ENCODE measurements at regions not wholly inside any gene's neighbourhood (a gene's known extent, or its start where the extent isn't known, plus 50 kb on each side); places are given as distances from the start of the nearest gene placed in this dataset.

DNA sequence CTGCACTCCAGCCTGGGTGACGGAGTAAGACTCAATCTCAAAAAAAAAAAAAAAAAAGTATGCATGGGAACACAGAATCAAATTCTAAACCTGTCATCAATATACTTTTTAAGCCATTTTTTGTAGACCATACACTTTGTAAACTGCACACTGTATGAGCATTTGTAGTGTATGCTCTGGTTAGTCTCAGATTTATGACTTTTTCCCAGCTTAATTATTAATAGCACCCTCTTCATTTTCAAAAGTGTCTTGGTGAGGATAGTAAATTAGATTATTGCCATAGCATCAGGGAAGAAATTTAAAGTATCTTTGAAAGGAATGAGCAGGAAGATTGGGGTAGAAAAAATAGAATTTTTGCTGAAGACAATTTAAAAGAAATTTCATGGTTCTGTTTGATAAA, 330.8 kb upstream of the RSPO3 start:
- no peak overlapping the region for H3K4me2 ChIP-seq (ENCODE audit: low read depth, low read length, poor library complexity, severe bottlenecking)
- H3K36me3 ChIP-seq (ENCODE audit: low read length): no peaks in the 10 kb centered on the region
- H3K9ac ChIP-seq (ENCODE audit: low read length): no peak overlapping the region
- no peaks in the 10 kb centered on the region for H3F3A ChIP-seq (ENCODE audit: insufficient read depth)
- H4K20me1 ChIP-seq (ENCODE audit: low read depth, low read length): no peaks in the 10 kb centered on the region
- no peak overlapping the region for H2AFZ ChIP-seq (ENCODE audit: low read depth, low read length, severe bottlenecking)
- no peak overlapping the region for H3K4me3 ChIP-seq (ENCODE audit: insufficient read depth, low read length, poor library complexity, severe bottlenecking)
- no peaks in the 10 kb centered on the region for H3K27me3 ChIP-seq (ENCODE audit: low read length)
- no peaks in the 10 kb centered on the region for H3K9me2 ChIP-seq (replicated peaks; ENCODE audit: insufficient read depth, low read length)
- H3K27ac ChIP-seq (ENCODE audit: low read depth, low read length): no peak overlapping the region
- H3K9me3 ChIP-seq (ENCODE audit: insufficient read depth, low read length): no peaks in the 10 kb centered on the region
- no peak for TF ChIP-seq EZH2phosphoT487 (conservative IDR thresholded peaks at IDR 0.05; ENCODE audit: low read length)
- TF ChIP-seq, protein P1, sequence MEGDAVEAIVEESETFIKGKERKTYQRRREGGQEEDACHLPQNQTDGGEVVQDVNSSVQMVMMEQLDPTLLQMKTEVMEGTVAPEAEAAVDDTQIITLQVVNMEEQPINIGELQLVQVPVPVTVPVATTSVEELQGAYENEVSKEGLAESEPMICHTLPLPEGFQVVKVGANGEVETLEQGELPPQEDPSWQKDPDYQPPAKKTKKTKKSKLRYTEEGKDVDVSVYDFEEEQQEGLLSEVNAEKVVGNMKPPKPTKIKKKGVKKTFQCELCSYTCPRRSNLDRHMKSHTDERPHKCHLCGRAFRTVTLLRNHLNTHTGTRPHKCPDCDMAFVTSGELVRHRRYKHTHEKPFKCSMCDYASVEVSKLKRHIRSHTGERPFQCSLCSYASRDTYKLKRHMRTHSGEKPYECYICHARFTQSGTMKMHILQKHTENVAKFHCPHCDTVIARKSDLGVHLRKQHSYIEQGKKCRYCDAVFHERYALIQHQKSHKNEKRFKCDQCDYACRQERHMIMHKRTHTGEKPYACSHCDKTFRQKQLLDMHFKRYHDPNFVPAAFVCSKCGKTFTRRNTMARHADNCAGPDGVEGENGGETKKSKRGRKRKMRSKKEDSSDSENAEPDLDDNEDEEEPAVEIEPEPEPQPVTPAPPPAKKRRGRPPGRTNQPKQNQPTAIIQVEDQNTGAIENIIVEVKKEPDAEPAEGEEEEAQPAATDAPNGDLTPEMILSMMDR (IDR thresholded peaks at IDR 0.05; ENCODE audit: insufficient read depth, low read length, poor library complexity, severe bottlenecking): no peak
- H3K79me2 ChIP-seq (ENCODE audit: insufficient read depth, low read length): no peaks in the 10 kb centered on the region

DNA sequence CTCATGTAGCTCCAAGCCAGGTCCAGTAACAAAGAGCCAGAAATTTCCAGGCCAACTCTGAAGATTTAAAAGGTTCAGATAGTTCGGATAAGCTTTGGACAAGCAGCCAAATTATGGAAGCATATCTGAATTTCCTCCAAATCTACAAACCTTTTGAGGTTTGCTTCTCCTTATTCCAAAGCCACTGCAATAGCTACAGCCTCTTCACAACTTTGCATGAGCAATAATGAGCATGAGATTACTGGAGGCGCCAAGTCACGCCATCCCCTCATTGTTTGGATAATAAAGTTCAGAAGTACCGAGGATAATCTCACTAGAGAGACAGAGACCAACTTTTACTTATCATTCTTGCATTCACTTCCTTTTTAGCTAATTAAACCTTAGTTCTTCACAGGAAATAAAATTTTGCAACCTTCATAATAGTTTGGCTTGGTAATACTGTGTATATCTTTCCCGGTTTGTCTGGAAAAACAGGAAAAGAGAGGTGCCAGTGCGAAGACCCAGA, 329.6 kb upstream of the RSPO3 start:
- H3K9me3 ChIP-seq (ENCODE audit: insufficient read depth, low read length): no peaks in the 10 kb centered on the region
- no peak overlapping the region for H2AFZ ChIP-seq (ENCODE audit: low read depth, low read length, severe bottlenecking)
- TF ChIP-seq, protein P1 (IDR thresholded peaks at IDR 0.05; ENCODE audit: insufficient read depth, low read length, poor library complexity, severe bottlenecking): no peak
- TF ChIP-seq EZH2phosphoT487 (conservative IDR thresholded peaks at IDR 0.05; ENCODE audit: low read length): no peak
- no peaks in the 10 kb centered on the region for H3K9me2 ChIP-seq (replicated peaks; ENCODE audit: insufficient read depth, low read length)
- no peak overlapping the region for H3K27ac ChIP-seq (ENCODE audit: low read depth, low read length)
- no peak overlapping the region for H3K9ac ChIP-seq (ENCODE audit: low read length)
- H3K36me3 ChIP-seq (ENCODE audit: low read length): no peaks in the 10 kb centered on the region
- H3K4me2 ChIP-seq (ENCODE audit: low read depth, low read length, poor library complexity, severe bottlenecking): no peak overlapping the region
- H3K27me3 ChIP-seq (ENCODE audit: low read length): no peaks in the 10 kb centered on the region
- H3K4me3 ChIP-seq (ENCODE audit: insufficient read depth, low read length, poor library complexity, severe bottlenecking): no peak overlapping the region
- H3F3A ChIP-seq (ENCODE audit: insufficient read depth): no peaks in the 10 kb centered on the region
- H3K79me2 ChIP-seq (ENCODE audit: insufficient read depth, low read length): no peaks in the 10 kb centered on the region
- H4K20me1 ChIP-seq (ENCODE audit: low read depth, low read length): no peaks in the 10 kb centered on the region

DNA sequence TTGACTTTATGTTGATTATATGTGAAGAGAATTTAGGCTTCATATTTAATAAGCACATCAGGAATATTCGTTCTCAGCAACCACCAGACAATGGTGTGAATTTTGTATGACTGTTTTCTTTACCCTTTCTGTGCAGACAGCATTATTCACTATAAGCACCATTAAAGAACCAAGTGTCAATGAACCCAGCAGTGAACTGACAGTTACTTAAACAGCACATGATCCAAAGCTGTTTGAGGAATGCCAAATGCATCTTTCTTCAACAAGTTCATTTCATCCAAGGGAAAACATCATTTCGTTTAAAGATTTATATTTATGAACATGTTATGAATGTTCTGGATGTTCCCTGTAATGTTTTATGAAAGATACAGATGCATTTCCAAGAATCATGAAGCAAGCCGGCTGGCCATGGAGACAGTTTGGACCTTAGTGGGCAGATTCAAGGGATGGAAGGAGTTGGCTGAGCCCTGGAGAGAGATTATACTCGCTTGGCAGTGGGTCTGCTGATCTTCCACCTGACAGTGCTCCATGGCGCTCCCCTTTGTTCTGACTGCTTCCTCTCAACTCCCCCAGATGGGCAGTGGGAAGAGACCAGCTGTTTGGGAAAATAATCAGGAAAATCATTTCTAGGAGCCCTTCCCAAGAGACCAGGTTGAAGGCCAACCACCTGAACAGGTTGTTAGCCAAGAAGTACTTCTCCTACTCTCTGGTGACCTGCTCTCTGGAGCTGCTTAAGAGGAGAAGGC, 326.0 kb upstream of the RSPO3 start:
- H3K4me2 ChIP-seq (ENCODE audit: low read depth, low read length, poor library complexity, severe bottlenecking): no peak overlapping the region
- TF ChIP-seq, protein P1 (IDR thresholded peaks at IDR 0.05; ENCODE audit: insufficient read depth, low read length, poor library complexity, severe bottlenecking): no peak
- TF ChIP-seq EZH2phosphoT487 (conservative IDR thresholded peaks at IDR 0.05; ENCODE audit: low read length): no peak
- no peak overlapping the region for H3K4me3 ChIP-seq (ENCODE audit: insufficient read depth, low read length, poor library complexity, severe bottlenecking)
- no peaks in the 10 kb centered on the region for H3F3A ChIP-seq (ENCODE audit: insufficient read depth)
- no peaks in the 10 kb centered on the region for H3K27me3 ChIP-seq (ENCODE audit: low read length)
- H3K9me3 ChIP-seq (ENCODE audit: insufficient read depth, low read length): no peaks in the 10 kb centered on the region
- H3K36me3 ChIP-seq (ENCODE audit: low read length): no peaks in the 10 kb centered on the region
- H3K9ac ChIP-seq (ENCODE audit: low read length): no peak overlapping the region
- H3K79me2 ChIP-seq (ENCODE audit: insufficient read depth, low read length): no peaks in the 10 kb centered on the region
- H2AFZ ChIP-seq (ENCODE audit: low read depth, low read length, severe bottlenecking): no peak overlapping the region
- H3K27ac ChIP-seq (ENCODE audit: low read depth, low read length): no peak overlapping the region
- H4K20me1 ChIP-seq (ENCODE audit: low read depth, low read length): no peaks in the 10 kb centered on the region
- no peaks in the 10 kb centered on the region for H3K9me2 ChIP-seq (replicated peaks; ENCODE audit: insufficient read depth, low read length)
